GM23338 (cell line): ENCODE measurements at regions not wholly inside any gene's neighbourhood (a gene's known extent, or its start where the extent isn't known, plus 50 kb on each side); places are given as distances from the start of the nearest gene placed in this dataset.

ENCODE experiments used
- CREB1 ChIP-seq: fragments of 250-450 bp; sonication (Bioruptor Pico); IDR thresholded peaks from 2 replicates; pipeline ENCODE4 v1.5.0; 2020; ENCODE audit warnings: low read depth, mild to moderate bottlenecking, moderate library complexity
- CTCF ChIP-seq, 2 experiments: fragments of 200-600 bp in 1 of 2; sonication (generic) in 1 of 2; conservative IDR thresholded peaks; 2 replicates each; pipeline versions ENCODE4 v1.5.1 to v1.6.1; 2016 to 2017; ENCODE audit warnings: antibody characterized with exemption in 2 of 2, low read depth in 2 of 2, mild to moderate bottlenecking in 2 of 2, moderate library complexity in 1 of 2
- REST ChIP-seq: IDR thresholded peaks from one replicate; pipeline ENCODE4 v1.6.1; 2018; ENCODE audit warnings: antibody characterized with exemption; ENCODE audit not compliant: unreplicated experiment

DNA sequence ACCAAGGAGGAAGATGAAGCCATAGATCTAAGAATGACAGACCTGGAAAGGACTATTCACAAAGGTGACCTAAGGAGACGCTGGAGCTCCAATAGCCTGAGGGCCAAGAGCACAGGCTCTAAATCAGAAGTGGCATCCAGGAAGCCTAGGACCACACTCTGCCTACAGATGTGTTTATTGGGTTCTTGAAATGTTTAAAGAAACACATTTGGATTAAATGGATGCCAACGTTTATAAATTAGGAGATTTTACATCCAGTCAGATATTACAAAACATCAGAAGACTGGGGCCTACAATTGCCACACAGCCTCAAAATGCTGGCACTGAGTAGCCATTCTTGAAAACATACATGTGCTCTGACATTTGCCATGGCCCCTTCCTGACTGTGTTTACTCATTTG, 80.9 kb downstream of the HMHB1 start:
- TF ChIP-seq REST (no peak), CTCF (conservative IDR thresholded peaks at IDR 0.05; ENCODE audit: low read depth in 2 of 2) (no peak), CREB1 (CRISPR knock-in tag) (no peak)
